A549 (cell line): ENCODE measurements at regions not wholly inside any gene's neighbourhood (a gene's known extent, or its start where the extent isn't known, plus 50 kb on each side); places are given as distances from the start of the nearest gene placed in this dataset.

ENCODE experiments used
- CHD2 ChIP-seq: fragments of 150-350 bp; IDR thresholded peaks from 2 replicates; pipeline ENCODE4 v1.6.1; 2014; ENCODE audit warnings: low read length; ENCODE audit not compliant: partially characterized antibody
- ESRRA ChIP-seq: fragments of 150-350 bp; IDR thresholded peaks from 2 replicates; pipeline ENCODE4 v1.6.1; 2014; ENCODE audit warnings: mild to moderate bottlenecking, low read length, borderline replicate concordance
- GATA3 ChIP-seq: IDR thresholded peaks from 2 replicates; pipeline ENCODE4 v1.6.1; 2012; ENCODE audit warnings: borderline replicate concordance
- RAD21 ChIP-seq, 2 experiments: fragments of >200 bp in 1 of 2; sonication (Bioruptor Twin) in 1 of 2; formaldehyde crosslinking in 1 of 2; IDR thresholded peaks in 1 of 2; conservative IDR thresholded peaks in 1 of 2; 2 replicates in 1 of 2; 3 replicates in 1 of 2; pipeline ENCODE4 v1.6.1; 2012 to 2018; ENCODE audit warnings: inconsistent platforms in 1 of 2
- TF ChIP-seq, protein P1 (sequence below): IDR thresholded peaks from 2 replicates; pipeline ENCODE4 v1.6.1; 2012
- TF ChIP-seq, protein P2 (sequence below): fragments of >200 bp; sonication (Bioruptor Twin); formaldehyde crosslinking; IDR thresholded peaks from 3 replicates; pipeline ENCODE4 v1.5.1; 2016

DNA sequence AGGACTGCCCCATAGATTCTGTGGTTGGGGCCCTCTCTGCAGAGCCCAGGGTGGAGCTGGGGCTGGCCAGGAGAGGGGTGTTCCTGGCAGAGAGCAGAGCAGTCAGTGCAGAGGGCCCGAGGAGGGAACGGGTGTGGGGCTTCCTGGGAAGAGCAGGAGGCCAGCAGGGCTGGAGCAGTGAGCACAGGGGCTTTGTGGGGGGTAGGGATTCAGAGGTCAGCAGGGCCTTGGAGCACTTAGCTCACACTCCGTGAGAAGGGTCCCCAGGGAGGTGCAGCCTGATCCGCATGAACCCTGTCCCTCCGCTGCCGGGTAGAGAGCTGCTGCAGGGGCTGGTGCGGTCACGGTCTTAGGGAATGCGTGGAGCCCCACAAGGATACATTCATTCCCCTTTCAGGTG is 113.0 kb upstream of the CIBAR2 start:
- TF ChIP-seq RAD21 (conservative IDR thresholded peaks at IDR 0.05 in 1 of 2, IDR thresholded peaks at IDR 0.05 in 1 of 2): no peak
- TF ChIP-seq, protein P1, sequence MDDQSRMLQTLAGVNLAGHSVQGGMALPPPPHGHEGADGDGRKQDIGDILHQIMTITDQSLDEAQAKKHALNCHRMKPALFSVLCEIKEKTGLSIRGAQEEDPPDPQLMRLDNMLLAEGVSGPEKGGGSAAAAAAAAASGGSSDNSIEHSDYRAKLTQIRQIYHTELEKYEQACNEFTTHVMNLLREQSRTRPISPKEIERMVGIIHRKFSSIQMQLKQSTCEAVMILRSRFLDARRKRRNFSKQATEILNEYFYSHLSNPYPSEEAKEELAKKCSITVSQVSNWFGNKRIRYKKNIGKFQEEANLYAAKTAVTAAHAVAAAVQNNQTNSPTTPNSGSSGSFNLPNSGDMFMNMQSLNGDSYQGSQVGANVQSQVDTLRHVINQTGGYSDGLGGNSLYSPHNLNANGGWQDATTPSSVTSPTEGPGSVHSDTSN: no peak
- TF ChIP-seq, protein P2, sequence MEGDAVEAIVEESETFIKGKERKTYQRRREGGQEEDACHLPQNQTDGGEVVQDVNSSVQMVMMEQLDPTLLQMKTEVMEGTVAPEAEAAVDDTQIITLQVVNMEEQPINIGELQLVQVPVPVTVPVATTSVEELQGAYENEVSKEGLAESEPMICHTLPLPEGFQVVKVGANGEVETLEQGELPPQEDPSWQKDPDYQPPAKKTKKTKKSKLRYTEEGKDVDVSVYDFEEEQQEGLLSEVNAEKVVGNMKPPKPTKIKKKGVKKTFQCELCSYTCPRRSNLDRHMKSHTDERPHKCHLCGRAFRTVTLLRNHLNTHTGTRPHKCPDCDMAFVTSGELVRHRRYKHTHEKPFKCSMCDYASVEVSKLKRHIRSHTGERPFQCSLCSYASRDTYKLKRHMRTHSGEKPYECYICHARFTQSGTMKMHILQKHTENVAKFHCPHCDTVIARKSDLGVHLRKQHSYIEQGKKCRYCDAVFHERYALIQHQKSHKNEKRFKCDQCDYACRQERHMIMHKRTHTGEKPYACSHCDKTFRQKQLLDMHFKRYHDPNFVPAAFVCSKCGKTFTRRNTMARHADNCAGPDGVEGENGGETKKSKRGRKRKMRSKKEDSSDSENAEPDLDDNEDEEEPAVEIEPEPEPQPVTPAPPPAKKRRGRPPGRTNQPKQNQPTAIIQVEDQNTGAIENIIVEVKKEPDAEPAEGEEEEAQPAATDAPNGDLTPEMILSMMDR: no peak
- TF ChIP-seq GATA3: no peak
- TF ChIP-seq CHD2: no peak
- TF ChIP-seq ESRRA: no peak
